Endothelial cell (in vitro differentiated cells): ENCODE measurements at regions not wholly inside any gene's neighbourhood (a gene's known extent, or its start where the extent isn't known, plus 50 kb on each side); places are given as distances from the start of the nearest gene placed in this dataset.

Experiments used
- DNase-seq: peaks from one replicate; pipeline ENCODE4 v3.0.0; 2021; ENCODE audit warnings: low spot score
- H3K27ac Mint-ChIP-seq: one replicate; pipeline ENCODE4 v1.8.0; 2021; ENCODE audit warnings: mixed read lengths, inconsistent platforms; ENCODE audit not compliant: unreplicated experiment
- H3K27me3 Mint-ChIP-seq: one replicate; pipeline ENCODE4 v1.8.0; 2021; ENCODE audit warnings: mild to moderate bottlenecking, moderate library complexity, mixed read lengths, inconsistent platforms; ENCODE audit not compliant: unreplicated experiment
- H3K36me3 Mint-ChIP-seq: one replicate; pipeline ENCODE4 v1.8.0; 2021; ENCODE audit warnings: mild to moderate bottlenecking, low read depth, mixed read lengths, inconsistent platforms; ENCODE audit not compliant: unreplicated experiment
- H3K4me1 Mint-ChIP-seq: one replicate; pipeline ENCODE4 v1.8.0; 2021; ENCODE audit warnings: mild to moderate bottlenecking, mixed read lengths, inconsistent platforms; ENCODE audit not compliant: unreplicated experiment
- H3K4me3 Mint-ChIP-seq: one replicate; pipeline ENCODE4 v1.8.0; 2021; ENCODE audit warnings: mild to moderate bottlenecking, mixed read lengths, inconsistent platforms; ENCODE audit not compliant: unreplicated experiment
- H3K9me3 Mint-ChIP-seq: one replicate; pipeline ENCODE4 v1.8.0; 2021; ENCODE audit warnings: mixed read lengths, inconsistent platforms; ENCODE audit not compliant: unreplicated experiment
- TF ChIP-seq, protein P1 (sequence below): fragments of 200-600 bp; sonication (generic); IDR thresholded peaks from one replicate; pipeline ENCODE4 v1.5.0; 2021; ENCODE audit warnings: antibody characterized with exemption; ENCODE audit not compliant: unreplicated experiment

DNA sequence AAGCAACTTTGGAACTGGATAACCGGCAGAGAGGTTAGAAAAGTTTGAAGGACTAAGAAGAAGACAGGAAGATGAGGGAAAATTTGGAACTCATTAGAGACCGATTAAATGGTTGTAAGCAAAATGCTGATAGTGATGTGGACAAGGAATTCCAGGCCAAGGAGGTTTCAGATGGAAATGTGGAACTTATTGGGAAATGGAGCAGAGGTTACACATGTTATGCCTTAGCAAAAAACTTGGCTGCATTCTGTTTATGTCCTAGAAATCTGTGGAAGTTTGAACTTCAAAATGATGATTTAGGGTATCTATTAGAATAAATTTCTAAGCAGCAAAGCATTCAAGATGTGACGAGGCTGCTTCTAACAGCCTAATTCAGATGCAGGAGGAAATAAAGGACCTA is 675.1 kb upstream of the SYT4 start:
- H3K27ac Mint-ChIP-seq: no peak overlapping the region
- no peaks in the 10 kb centered on the region for H3K9me3 Mint-ChIP-seq
- TF ChIP-seq, protein P1, sequence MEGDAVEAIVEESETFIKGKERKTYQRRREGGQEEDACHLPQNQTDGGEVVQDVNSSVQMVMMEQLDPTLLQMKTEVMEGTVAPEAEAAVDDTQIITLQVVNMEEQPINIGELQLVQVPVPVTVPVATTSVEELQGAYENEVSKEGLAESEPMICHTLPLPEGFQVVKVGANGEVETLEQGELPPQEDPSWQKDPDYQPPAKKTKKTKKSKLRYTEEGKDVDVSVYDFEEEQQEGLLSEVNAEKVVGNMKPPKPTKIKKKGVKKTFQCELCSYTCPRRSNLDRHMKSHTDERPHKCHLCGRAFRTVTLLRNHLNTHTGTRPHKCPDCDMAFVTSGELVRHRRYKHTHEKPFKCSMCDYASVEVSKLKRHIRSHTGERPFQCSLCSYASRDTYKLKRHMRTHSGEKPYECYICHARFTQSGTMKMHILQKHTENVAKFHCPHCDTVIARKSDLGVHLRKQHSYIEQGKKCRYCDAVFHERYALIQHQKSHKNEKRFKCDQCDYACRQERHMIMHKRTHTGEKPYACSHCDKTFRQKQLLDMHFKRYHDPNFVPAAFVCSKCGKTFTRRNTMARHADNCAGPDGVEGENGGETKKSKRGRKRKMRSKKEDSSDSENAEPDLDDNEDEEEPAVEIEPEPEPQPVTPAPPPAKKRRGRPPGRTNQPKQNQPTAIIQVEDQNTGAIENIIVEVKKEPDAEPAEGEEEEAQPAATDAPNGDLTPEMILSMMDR: no peak
- H3K36me3 Mint-ChIP-seq: no peaks in the 10 kb centered on the region
- no peak overlapping the region for H3K4me3 Mint-ChIP-seq
- no peak for DNase-seq
- H3K4me1 Mint-ChIP-seq: no peaks in the 10 kb centered on the region
- H3K27me3 Mint-ChIP-seq: peaks cover 1% of the 10 kb centered on the region

GRCh38 chr18:43961722-43962121 is 684.4 kb upstream of the SYT4 start:
- no peak for DNase-seq
- Mint-ChIP-seq H3K4me1 (no peaks in the 10 kb centered on the region), H3K27ac (no peak overlapping the region), H3K36me3 (no peaks in the 10 kb centered on the region), H3K27me3 (peaks cover under 1% of the 10 kb centered on the region), H3K4me3 (no peak overlapping the region), H3K9me3 (no peaks in the 10 kb centered on the region)
- TF ChIP-seq, protein P1: no peak

- Mint-ChIP-seq H3K9me3 (no peaks in the 10 kb centered on the region), H3K27me3 (no peaks in the 10 kb centered on the region), H3K4me3 (no peak overlapping the region), H3K4me1 (no peaks in the 10 kb centered on the region), H3K36me3 (no peaks in the 10 kb centered on the region), H3K27ac (no peak overlapping the region)
- TF ChIP-seq, protein P1: no peak
- no peak for DNase-seq
Measured at GRCh38 chr18:43964666-43965065, 687.4 kb upstream of the SYT4 start.

DNA sequence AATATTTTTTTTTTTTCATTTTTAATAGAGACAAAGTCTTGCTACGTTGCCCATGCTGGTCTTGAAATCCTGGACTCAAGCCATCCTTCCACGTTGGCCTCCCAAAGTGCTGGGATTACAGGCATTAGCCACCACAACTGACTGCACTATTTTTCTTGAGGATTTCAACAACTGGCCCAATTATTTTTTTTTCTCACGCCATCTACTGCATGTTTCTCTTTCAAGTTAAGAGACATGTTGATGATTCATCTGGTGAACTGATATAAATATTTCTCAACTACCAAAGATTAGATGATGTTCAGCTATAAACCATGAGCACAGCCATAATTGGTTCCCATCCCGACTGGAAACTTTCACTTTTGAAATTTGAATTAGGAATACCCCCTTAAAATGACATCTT is 688.4 kb upstream of the SYT4 start:
- Mint-ChIP-seq H3K27ac (no peak overlapping the region), H3K4me3 (no peak overlapping the region), H3K9me3 (no peaks in the 10 kb centered on the region)

GRCh38 chr18:43970656-43971055 is 693.4 kb upstream of the SYT4 start:
- H3K36me3 Mint-ChIP-seq: no peaks in the 10 kb centered on the region
- TF ChIP-seq, protein P1: no peak
- no peak overlapping the region for H3K27ac Mint-ChIP-seq
- H3K4me1 Mint-ChIP-seq: no peaks in the 10 kb centered on the region
- DNase-seq: no peak
- H3K9me3 Mint-ChIP-seq: no peaks in the 10 kb centered on the region
- no peaks in the 10 kb centered on the region for H3K27me3 Mint-ChIP-seq
- H3K4me3 Mint-ChIP-seq: no peak overlapping the region

More for the DNA sequence above, 688.4 kb upstream of the SYT4 start:
- DNase-seq: no peak
- TF ChIP-seq, protein P1: no peak
- H3K27me3 Mint-ChIP-seq: no peaks in the 10 kb centered on the region
- no peaks in the 10 kb centered on the region for H3K36me3 Mint-ChIP-seq
- no peaks in the 10 kb centered on the region for H3K4me1 Mint-ChIP-seq
